OCI-LY7 (cell line): ENCODE measurements at regions not wholly inside any gene's neighbourhood (a gene's known extent, or its start where the extent isn't known, plus 50 kb on each side); places are given as distances from the start of the nearest gene placed in this dataset.

Experiments used
- BruUV-seq: library from RNA; stranded (reverse); fragments of 400-500 nt; replicated peaks from 2 replicates; lab custom pipeline; 2021; lab: Mats Ljungman, UMichigan
- CTCF ChIA-PET: fragments of 300-600 bp; sonication (Branson Sonifier 250); formaldehyde crosslinking; loops from one replicate; lab custom pipeline; 2022; ENCODE audit warnings: antibody characterized with exemption; ENCODE audit not compliant: unreplicated experiment; lab: Charles Lee
- POLR2A ChIA-PET: fragments of 300-600 bp; sonication (Branson Sonifier 250); formaldehyde crosslinking; loops from one replicate; lab custom pipeline; 2022; ENCODE audit warnings: antibody characterized with exemption; lab: Charles Lee
- DNase-seq: peaks from one replicate; pipeline ENCODE4 v3.0.0-alpha.2; 2015; ENCODE audit warnings: low spot score
- H2AFZ ChIP-seq: fragments of 200-600 bp; sonication (generic), shearing (Covaris generic); 2 replicates; pipeline ENCODE4 v1.6.1; 2014; ENCODE audit warnings: mild to moderate bottlenecking, antibody characterized with exemption, low read length, moderate library complexity
- H3K27ac ChIP-seq: fragments of 200-600 bp; sonication (generic); 2 replicates; pipeline ENCODE4 v1.5.1; 2014; ENCODE audit warnings: mixed run types, low read depth, mild to moderate bottlenecking, moderate library complexity, low read length, inconsistent platforms; ENCODE audit not compliant: poor library complexity, severe bottlenecking
- H3K36me3 ChIP-seq: fragments of 200-600 bp; sonication (generic); 2 replicates; pipeline ENCODE4 v1.6.1; 2014; ENCODE audit warnings: mild to moderate bottlenecking, antibody characterized with exemption, low read length, moderate library complexity, mixed read lengths; ENCODE audit not compliant: insufficient read depth
- H3K4me1 ChIP-seq: fragments of 200-600 bp; sonication (generic); 2 replicates; pipeline ENCODE4 v1.5.1; 2014; ENCODE audit warnings: mild to moderate bottlenecking, low read length; ENCODE audit not compliant: insufficient read depth, poor library complexity, severe bottlenecking
- H3K4me2 ChIP-seq: fragments of 200-600 bp; sonication (generic); 2 replicates; pipeline ENCODE4 v1.6.1; 2014; ENCODE audit warnings: mild to moderate bottlenecking, low read length
- H3K4me3 ChIP-seq: fragments of 200-600 bp; sonication (generic); 2 replicates; pipeline ENCODE4 v1.5.1; 2014; ENCODE audit warnings: mild to moderate bottlenecking, low read depth, low read length; ENCODE audit not compliant: poor library complexity, severe bottlenecking
- H3K79me2 ChIP-seq: fragments of 200-600 bp; sonication (generic); 2 replicates; pipeline ENCODE4 v1.6.1; 2016; ENCODE audit warnings: low read depth, mild to moderate bottlenecking, low read length, moderate library complexity, mixed read lengths; ENCODE audit not compliant: insufficient read depth
- H3K9me2 ChIP-seq: fragments of 200-600 bp; sonication (generic); 2 replicates; pipeline ENCODE4 v1.6.1; 2016; ENCODE audit warnings: mild to moderate bottlenecking, low read length, mixed read lengths; ENCODE audit not compliant: insufficient read depth
- H3K9me3 ChIP-seq: fragments of 200-600 bp; sonication (generic); 2 replicates; pipeline ENCODE4 v1.6.1; 2014; ENCODE audit warnings: mild to moderate bottlenecking, mixed run types, low read length, mixed read lengths
- H4K20me1 ChIP-seq: fragments of 200-600 bp; sonication (generic); 2 replicates; pipeline ENCODE4 v1.6.1; 2014; ENCODE audit warnings: mild to moderate bottlenecking, antibody characterized with exemption, low read length, moderate library complexity, mixed read lengths; ENCODE audit not compliant: insufficient read depth
- EZH2phosphoT487 ChIP-seq: fragments of 200-600 bp; sonication (generic); IDR thresholded peaks from 2 replicates; pipeline ENCODE4 v1.6.1; 2018; ENCODE audit warnings: low read depth, borderline replicate concordance, mild to moderate bottlenecking, mixed run types, antibody characterized with exemption, low read length, moderate library complexity, mixed read lengths
- intact Hi-C: fragments of 100-400 bp; cut with micrococcal nuclease; formaldehyde crosslinking; loops from one replicate; pipeline ENCODE4 v1.10.0; 2022; ENCODE audit not compliant: unreplicated experiment
- TF ChIP-seq, protein P1 (sequence below): fragments of 200-600 bp; sonication (generic); conservative IDR thresholded peaks from 2 replicates; pipeline ENCODE4 v1.5.1; 2014; ENCODE audit warnings: mild to moderate bottlenecking, antibody characterized with exemption, low read length, moderate library complexity, mixed read lengths

DNA sequence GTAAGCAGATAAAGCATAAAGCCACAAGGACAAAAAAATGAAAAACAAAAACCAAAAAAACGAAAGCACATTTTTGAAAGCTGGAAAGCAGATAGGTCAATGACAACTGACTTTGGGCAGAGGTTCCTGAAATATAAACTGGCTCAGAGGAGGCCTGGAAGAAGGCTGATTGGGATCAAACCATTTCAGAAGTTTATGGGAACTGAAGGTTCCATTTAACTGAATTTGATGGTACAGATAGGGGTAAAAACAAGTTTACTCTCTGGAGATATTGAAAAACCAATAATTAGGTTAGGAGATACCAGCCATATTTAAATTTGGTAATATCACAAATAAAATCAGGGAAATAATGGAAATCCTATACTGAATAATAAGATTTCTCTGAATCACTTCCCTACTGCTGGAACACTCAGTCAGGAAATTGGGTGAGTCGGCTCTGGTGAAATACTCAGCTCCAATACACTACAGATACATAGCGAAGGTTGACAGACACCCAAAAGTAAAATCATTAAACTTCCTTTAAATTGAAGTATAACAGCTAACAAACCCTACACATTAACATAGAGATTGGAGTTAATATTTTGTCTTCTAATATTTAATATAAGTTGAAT is 1584.3 kb downstream of the STIM2 start:
- Histone ChIP-seq H3K4me3 (no peak overlapping the region), H3K79me2 (no peaks in the 10 kb centered on the region), H3K9me2 (no peaks in the 10 kb centered on the region), H3K27ac (no peak overlapping the region), H3K4me2 (no peak overlapping the region), H3K4me1 (no peaks in the 10 kb centered on the region), H4K20me1 (no peaks in the 10 kb centered on the region), H2AFZ (no peak overlapping the region), H3K36me3 (no peaks in the 10 kb centered on the region), H3K9me3 (no peaks in the 10 kb centered on the region)
- DNase-seq: no peak
- CTCF ChIA-PET: no interaction called here
- POLR2A ChIA-PET: no interaction called here
- TF ChIP-seq EZH2phosphoT487: no peak
- TF ChIP-seq, protein P1, sequence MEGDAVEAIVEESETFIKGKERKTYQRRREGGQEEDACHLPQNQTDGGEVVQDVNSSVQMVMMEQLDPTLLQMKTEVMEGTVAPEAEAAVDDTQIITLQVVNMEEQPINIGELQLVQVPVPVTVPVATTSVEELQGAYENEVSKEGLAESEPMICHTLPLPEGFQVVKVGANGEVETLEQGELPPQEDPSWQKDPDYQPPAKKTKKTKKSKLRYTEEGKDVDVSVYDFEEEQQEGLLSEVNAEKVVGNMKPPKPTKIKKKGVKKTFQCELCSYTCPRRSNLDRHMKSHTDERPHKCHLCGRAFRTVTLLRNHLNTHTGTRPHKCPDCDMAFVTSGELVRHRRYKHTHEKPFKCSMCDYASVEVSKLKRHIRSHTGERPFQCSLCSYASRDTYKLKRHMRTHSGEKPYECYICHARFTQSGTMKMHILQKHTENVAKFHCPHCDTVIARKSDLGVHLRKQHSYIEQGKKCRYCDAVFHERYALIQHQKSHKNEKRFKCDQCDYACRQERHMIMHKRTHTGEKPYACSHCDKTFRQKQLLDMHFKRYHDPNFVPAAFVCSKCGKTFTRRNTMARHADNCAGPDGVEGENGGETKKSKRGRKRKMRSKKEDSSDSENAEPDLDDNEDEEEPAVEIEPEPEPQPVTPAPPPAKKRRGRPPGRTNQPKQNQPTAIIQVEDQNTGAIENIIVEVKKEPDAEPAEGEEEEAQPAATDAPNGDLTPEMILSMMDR: no peak
- no TSS peak for BruUV-seq
- intact Hi-C loops: no loop called here

DNA sequence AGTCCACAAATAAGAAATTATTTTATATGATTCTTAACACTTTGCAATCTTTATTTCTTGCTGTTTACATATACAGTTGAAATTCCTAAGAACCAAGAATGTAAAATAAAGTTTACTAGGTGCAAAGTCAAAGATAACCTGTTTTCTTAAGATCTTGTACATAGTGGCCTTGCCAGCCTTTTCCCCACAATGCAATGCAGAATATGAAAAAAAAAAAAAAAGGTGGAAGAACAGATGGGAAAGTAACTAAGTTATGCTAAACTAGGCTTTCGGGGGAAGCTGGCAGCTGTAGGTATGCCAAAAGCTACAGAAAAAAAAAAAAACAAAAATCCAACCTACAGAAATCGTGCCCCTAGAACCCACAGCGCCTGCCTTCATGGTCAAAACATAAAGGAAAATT is 1588.4 kb downstream of the STIM2 start:
- intact Hi-C loops: no loop called here
- Histone ChIP-seq H4K20me1 (no peaks in the 10 kb centered on the region), H3K79me2 (no peaks in the 10 kb centered on the region), H2AFZ (no peak overlapping the region), H3K4me3 (no peak overlapping the region), H3K4me1 (no peaks in the 10 kb centered on the region), H3K4me2 (no peak overlapping the region), H3K36me3 (no peaks in the 10 kb centered on the region), H3K27ac (no peak overlapping the region), H3K9me2 (no peaks in the 10 kb centered on the region), H3K9me3 (no peaks in the 10 kb centered on the region)
- ChIA-PET CTCF (no interaction called here), POLR2A (interaction anchor here (0.6 kb wide), 2 partner anchors 209 to 594 kb away, joined by 3 to 4 read pairs; no protein-coding TSS in a partner anchor)
- BruUV-seq: no TSS peak
- DNase-seq: no peak
- TF ChIP-seq, protein P1: no peak
- no peak for TF ChIP-seq EZH2phosphoT487

DNA sequence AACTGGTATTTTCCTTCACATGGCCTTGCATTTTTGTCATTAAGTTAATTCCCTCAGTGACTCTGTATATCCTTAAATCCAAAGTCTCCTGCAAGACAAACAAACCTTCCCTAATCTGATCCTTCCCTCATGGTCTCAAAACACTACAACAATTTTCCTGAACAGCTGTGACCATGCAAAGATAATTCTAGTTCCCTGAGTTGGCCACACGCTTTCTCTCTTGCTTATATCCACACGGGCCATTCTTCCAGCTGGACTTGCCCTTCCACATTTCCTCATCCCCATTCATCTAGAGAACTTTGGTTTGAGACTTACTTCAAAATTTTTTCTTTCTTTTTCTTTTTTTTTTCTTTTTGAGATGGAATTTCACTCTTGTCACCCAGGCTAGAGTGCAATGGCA is 1590.7 kb downstream of the STIM2 start:
- Histone ChIP-seq H3K9me2 (no peaks in the 10 kb centered on the region), H3K36me3 (no peaks in the 10 kb centered on the region), H3K9me3 (no peaks in the 10 kb centered on the region), H2AFZ (no peak overlapping the region), H3K4me2 (no peak overlapping the region), H3K4me1 (no peaks in the 10 kb centered on the region), H3K4me3 (no peak overlapping the region), H3K27ac (no peak overlapping the region), H4K20me1 (no peaks in the 10 kb centered on the region), H3K79me2 (no peaks in the 10 kb centered on the region)
- intact Hi-C loops: no loop called here
- CTCF ChIA-PET: no interaction called here
- no TSS peak for BruUV-seq
- DNase-seq: no peak
- TF ChIP-seq, protein P1: no peak
- no peak for TF ChIP-seq EZH2phosphoT487
- POLR2A ChIA-PET: interaction anchor here (0.7 kb wide), 1 partner anchor 106 kb away, joined by 3 read pairs; no protein-coding TSS in a partner anchor
